NT2/D1 (cell line): ENCODE measurements at regions not wholly inside any gene's neighbourhood (a gene's known extent, or its start where the extent isn't known, plus 50 kb on each side); places are given as distances from the start of the nearest gene placed in this dataset.

Source experiments
- SUZ12 ChIP-seq: IDR thresholded peaks from 2 replicates; pipeline ENCODE4 v1.6.1; 2011; ENCODE audit not compliant: insufficient read length, insufficient read depth; ENCODE audit errors: extremely low read depth
- YY1 ChIP-seq: IDR thresholded peaks from 2 replicates; pipeline ENCODE4 v1.6.1; 2011; ENCODE audit not compliant: insufficient read length, insufficient read depth
- ZNF274 ChIP-seq: IDR thresholded peaks from 2 replicates; pipeline ENCODE4 v1.6.1; 2011; ENCODE audit warnings: mild to moderate bottlenecking, low read depth, low read length

- TF ChIP-seq YY1: no peak
- no peak for TF ChIP-seq ZNF274
- no peak for TF ChIP-seq SUZ12
Measured at GRCh38 chr1:194367121-194367520, 1180.7 kb upstream of the B3GALT2 start.
